Lower lobe of right lung (tissue), 2 donors: ENCODE measurements at regions not wholly inside any gene's neighbourhood (a gene's known extent, or its start where the extent isn't known, plus 50 kb on each side); places are given as distances from the start of the nearest gene placed in this dataset.
"Not testable (repeated sequence)": the region's sequence is repeated elsewhere in the genome, so short reads cannot be mapped to it uniquely, and the experiment has no call there.

Source experiments
- ATAC-seq, 2 donors: fragments of 200-7000 bp; cut with Tn5 transposase; one replicate each; pipeline ENCODE4 v1.9.1; 2020 to 2022; ENCODE audit warnings: mild to moderate bottlenecking in 2 of 2, moderate library complexity in 2 of 2
- DNase-seq: peaks from one replicate; pipeline ENCODE4 v3.0.0-alpha.2; 2020
- H3K27ac ChIP-seq: fragments of 200-600 bp; one replicate; pipeline ENCODE4 v1.8.0; 2022
- H3K27me3 ChIP-seq: fragments of 200-600 bp; one replicate; pipeline ENCODE4 v1.8.0; 2022; ENCODE audit warnings: low read depth
- H3K36me3 ChIP-seq: fragments of 200-600 bp; one replicate; pipeline ENCODE4 v1.8.0; 2022; ENCODE audit warnings: mild to moderate bottlenecking
- H3K4me1 ChIP-seq: fragments of 200-600 bp; one replicate; pipeline ENCODE4 v1.8.0; 2022
- H3K4me3 ChIP-seq: fragments of 200-600 bp; one replicate; pipeline ENCODE4 v1.8.0; 2022; ENCODE audit warnings: mild to moderate bottlenecking
- H3K9me3 ChIP-seq: fragments of 200-600 bp; one replicate; pipeline ENCODE4 v1.8.0; 2022
- CTCF ChIP-seq: fragments of 200-600 bp; IDR thresholded peaks from one replicate; pipeline ENCODE4 v1.8.0; 2022; ENCODE audit warnings: antibody characterized with exemption, mild to moderate bottlenecking
- intact Hi-C: fragments of 100-400 bp; cut with DNase I; formaldehyde crosslinking; loops from one replicate; pipeline ENCODE4 v1.11.0; 2022
- donor health status: DM: no; HTN: yes; CAD: no; lungs with severe emphysema.

GRCh38 chr4:127482049-127482448 lies 150.7 kb upstream of the INTU start:
- TF ChIP-seq CTCF = no peak
- Histone ChIP-seq H3K4me3 (no peak overlapping the region), H3K9me3 (no peaks in the 10 kb centered on the region), H3K4me1 (no peaks in the 10 kb centered on the region), H3K27me3 (no peaks in the 10 kb centered on the region), H3K36me3 (no peaks in the 10 kb centered on the region), H3K27ac (no peak overlapping the region)
- intact Hi-C loops = no loop called here
- no peak for DNase-seq
- ATAC-seq = no peak

- Histone ChIP-seq H3K4me1 (no peaks in the 10 kb centered on the region), H3K27ac (no peak overlapping the region), H3K27me3 (no peaks in the 10 kb centered on the region), H3K9me3 (no peaks in the 10 kb centered on the region), H3K36me3 (no peaks in the 10 kb centered on the region), H3K4me3 (no peak overlapping the region)
- TF ChIP-seq CTCF = no peak
- DNase-seq = no peak
- intact Hi-C loops = no loop called here
- no peak for ATAC-seq
Measured at GRCh38 chr4:127484117-127484516, 148.6 kb upstream of the INTU start.

GRCh38 chr4:127486248-127486647 lies 146.5 kb upstream of the INTU start:
- no peak for TF ChIP-seq CTCF
- no peak for DNase-seq
- intact Hi-C loops = no loop called here

GRCh38 chr4:127491571-127491970 lies 141.2 kb upstream of the INTU start:
- Histone ChIP-seq H3K27ac (no peak overlapping the region), H3K4me3 (no peak overlapping the region), H3K4me1 (no peaks in the 10 kb centered on the region), H3K9me3 (no peaks in the 10 kb centered on the region), H3K36me3 (no peaks in the 10 kb centered on the region), H3K27me3 (no peaks in the 10 kb centered on the region)
- intact Hi-C loops = no loop called here
- no peak for TF ChIP-seq CTCF
- ATAC-seq = no peak
- no peak for DNase-seq

More at GRCh38 chr4:127486248-127486647, 146.5 kb upstream of the INTU start:
- Histone ChIP-seq H3K27me3 (no peaks in the 10 kb centered on the region), H3K36me3 (no peaks in the 10 kb centered on the region), H3K4me1 (no peaks in the 10 kb centered on the region), H3K27ac (no peak overlapping the region), H3K4me3 (no peak overlapping the region), H3K9me3 (no peaks in the 10 kb centered on the region)
- ATAC-seq = no peak

GRCh38 chr4:127496875-127497274 lies 135.9 kb upstream of the INTU start:
- H3K27ac ChIP-seq, intact Hi-C loops, H3K4me3 ChIP-seq, ATAC-seq, H3K27me3 ChIP-seq, H3K36me3 ChIP-seq, DNase-seq, H3K4me1 ChIP-seq, H3K9me3 ChIP-seq: not testable (repeated sequence)

GRCh38 chr4:127498366-127498765 lies 134.4 kb upstream of the INTU start:
- DNase-seq = no peak
- H3K36me3 ChIP-seq = no peaks in the 10 kb centered on the region
- ATAC-seq = no peak
- H3K27me3 ChIP-seq = no peaks in the 10 kb centered on the region
- H3K4me3 ChIP-seq = no peak overlapping the region
- intact Hi-C loops = no loop called here
- H3K4me1 ChIP-seq = no peaks in the 10 kb centered on the region
- H3K27ac ChIP-seq = no peak overlapping the region
- TF ChIP-seq CTCF = no peak
- H3K9me3 ChIP-seq = no peaks in the 10 kb centered on the region
